Islet precursor cell (in vitro differentiated cells): ENCODE measurements at regions not wholly inside any gene's neighbourhood (a gene's known extent, or its start where the extent isn't known, plus 50 kb on each side); places are given as distances from the start of the nearest gene placed in this dataset.

Source experiments
- DNase-seq: peaks from one replicate; pipeline ENCODE4 v3.0.0-alpha.2; 2018

GRCh38 chr4:124974152-124974551 lies 261.6 kb upstream of the ANKRD50 start:
- DNase-seq, result no peak

DNA sequence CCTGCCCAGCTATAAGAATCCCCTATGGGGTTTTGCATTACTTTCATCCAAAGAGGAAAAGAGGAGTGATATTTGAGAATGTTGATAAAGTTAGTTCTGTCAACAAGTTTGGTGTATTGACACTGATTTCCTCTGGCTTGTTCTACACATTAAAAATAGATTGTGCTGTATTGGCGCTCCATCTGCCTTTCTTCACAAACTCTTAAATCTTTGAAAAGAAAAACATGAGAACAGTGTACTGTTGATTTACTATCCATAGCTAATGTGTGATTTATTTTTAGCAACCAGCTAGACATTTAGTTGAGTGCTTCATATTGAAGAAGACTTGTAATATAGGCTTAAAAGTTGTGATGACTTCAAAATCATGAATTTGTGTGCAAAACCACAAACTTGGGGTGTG lies 261.2 kb upstream of the ANKRD50 start:
- no peak for DNase-seq

- DNase-seq, result no peak
Measured at GRCh38 chr4:124970011-124970410, 257.5 kb upstream of the ANKRD50 start.

DNA sequence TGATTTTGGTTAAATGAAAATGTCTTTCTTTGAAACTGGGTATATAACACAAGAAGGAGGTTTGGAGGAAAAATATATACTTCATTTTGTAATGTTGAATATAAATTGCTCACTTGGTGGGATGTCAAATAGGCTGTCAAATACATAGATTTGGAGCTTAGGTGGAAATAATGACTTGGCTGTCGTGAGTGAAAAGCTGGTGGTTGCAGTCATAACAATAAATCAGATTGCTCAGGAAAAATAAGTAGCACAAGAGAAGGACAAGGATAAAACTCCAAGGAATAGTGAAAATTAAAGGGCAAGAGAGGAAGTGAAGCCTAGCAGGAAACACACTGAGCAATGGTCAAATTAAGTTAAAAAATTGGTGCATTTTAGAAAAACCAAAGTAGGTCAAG lies 253.0 kb upstream of the ANKRD50 start:
- DNase-seq, result no peak

DNA sequence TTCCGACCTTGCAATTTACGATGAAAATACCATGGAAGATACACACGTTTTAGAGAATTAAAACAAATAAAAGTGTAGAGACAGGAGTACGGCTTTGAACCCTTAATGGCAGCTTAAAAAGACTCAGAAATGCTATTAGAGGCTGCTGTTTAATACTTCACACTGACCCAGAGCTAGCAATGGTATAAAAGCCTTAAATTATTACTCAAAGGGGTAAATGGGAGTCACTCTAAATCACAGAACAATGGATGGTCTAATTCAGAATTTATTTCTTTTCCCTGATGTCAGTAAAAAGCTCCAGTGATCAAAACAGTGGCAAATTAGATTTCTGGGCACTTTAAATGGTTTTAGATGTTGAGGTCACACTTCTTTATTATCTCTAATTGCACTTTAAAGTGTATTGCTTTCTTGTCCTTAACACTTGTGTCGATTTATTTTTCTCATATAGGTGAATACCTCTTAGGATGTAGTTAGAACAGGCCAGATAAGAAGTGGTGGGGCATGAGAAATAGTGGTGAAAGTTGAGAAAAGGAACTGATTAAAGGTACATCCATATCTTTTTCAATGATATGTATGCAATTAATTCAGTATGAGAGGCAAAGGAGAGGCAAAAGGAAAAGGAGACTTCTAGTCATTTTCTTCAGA lies 252.4 kb upstream of the ANKRD50 start:
- DNase-seq, result no peak

GRCh38 chr4:124964251-124964650 lies 251.7 kb upstream of the ANKRD50 start:
- DNase-seq, result peak; percentile 54

DNA sequence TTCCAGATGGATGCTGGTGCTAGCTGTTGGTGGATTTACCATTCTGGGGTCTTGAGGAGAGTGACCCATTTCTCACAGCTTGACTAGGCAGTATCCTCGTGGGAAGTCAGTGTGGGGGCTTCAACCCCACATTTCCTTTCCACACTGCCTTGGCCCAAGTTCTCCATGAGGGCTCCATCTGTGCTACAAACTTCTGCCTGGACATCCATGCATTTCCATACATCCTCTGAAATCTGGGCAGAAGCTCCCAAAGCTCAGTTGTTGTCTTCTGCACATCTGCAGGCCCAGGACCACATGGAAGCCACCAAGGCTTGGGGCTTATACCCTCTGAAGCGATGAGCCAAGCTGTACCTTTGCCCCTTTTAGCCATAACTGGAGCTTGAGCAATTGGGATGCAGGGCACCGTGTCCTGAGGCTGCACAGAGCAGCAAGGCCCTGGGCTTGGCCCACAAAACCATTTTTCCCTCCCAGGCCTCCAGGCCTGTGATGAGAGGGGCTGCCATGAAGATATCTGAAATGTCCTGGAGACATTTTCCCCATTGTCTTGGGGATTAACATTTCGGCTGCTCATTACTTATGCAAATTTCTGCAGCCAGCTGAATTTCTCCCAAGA lies 248.7 kb upstream of the ANKRD50 start:
- no peak for DNase-seq

DNA sequence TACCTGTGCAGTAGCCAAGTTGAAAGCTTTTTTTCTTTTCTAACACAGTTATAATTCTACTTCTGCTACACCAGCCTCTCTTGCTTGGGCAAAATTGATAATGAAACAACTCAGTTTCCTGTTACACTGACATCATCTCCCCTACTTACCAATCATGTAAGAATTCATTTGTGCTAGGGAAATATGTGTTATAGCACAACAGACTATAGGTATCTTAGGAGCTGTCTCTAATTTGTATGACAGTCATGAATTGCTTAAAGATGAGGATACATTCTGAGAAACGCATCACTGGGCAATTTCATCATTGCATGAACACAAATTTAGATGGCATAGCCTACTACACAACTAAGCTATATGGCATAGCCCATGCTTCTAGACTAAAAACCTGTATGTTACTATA lies 246.3 kb upstream of the ANKRD50 start:
- no peak for DNase-seq

- DNase-seq, result no peak
Measured at GRCh38 chr4:124955476-124955875, 242.9 kb upstream of the ANKRD50 start.

- DNase-seq, result no peak
Measured at GRCh38 chr4:124954046-124954445, 241.5 kb upstream of the ANKRD50 start.

DNA sequence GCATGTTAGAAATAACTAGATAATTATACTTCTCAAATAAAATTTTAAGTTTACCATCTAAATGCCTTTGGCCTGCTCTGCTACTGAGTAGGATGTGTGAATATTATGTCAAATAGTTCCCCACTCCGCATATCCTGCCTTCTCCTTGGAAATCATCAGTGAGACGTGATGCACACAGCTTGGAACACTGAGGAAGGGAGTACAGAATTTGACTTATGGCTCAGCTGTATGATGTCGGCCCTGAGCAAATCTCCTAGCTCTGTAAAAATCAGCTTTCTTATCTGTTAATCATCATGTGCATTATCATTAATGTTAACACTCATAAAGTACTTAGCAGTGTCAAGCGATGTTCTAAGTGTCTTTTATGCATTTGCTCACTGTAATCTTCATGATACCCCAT lies 241.0 kb upstream of the ANKRD50 start:
- no peak for DNase-seq

DNA sequence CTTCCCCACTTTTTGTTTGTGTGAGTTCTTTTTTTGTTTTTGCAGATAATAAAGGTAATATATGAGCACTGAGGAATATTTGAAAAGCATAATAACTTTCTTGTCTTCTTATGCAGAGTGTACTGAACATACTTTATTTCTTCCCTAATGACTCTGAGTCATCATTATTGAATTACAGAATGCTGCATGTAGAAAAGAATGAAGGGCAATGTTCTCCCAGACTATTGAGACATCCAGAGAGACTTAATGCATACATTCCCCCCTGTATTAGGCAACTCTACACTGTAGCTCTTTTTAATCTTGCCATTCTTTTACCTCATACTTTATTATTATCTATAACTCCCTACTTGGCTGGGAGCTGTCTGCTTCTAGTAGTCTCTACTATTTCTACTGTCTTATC lies 240.5 kb upstream of the ANKRD50 start:
- DNase-seq, result no peak

DNA sequence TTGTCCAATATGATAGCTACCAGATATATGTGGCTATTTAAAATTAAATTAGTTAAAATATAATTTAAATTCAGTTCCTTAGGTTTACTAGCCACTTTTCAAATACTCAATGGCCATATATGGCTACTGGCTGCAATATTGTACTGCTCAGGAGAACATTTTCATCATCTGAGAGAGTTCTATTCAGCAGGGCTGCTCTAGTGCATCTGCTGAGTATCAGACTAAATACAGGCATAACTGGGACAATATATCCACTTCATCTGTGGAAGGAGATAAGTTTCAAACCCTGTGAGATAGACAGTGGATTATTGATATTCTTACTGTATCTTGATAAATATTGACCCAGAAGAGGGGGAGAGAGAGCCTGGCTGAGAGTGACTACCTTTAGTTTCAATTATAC lies 240.1 kb upstream of the ANKRD50 start:
- DNase-seq, result no peak

- DNase-seq, result no peak
Measured at GRCh38 chr4:124948976-124949597, 236.6 kb upstream of the ANKRD50 start.

DNA sequence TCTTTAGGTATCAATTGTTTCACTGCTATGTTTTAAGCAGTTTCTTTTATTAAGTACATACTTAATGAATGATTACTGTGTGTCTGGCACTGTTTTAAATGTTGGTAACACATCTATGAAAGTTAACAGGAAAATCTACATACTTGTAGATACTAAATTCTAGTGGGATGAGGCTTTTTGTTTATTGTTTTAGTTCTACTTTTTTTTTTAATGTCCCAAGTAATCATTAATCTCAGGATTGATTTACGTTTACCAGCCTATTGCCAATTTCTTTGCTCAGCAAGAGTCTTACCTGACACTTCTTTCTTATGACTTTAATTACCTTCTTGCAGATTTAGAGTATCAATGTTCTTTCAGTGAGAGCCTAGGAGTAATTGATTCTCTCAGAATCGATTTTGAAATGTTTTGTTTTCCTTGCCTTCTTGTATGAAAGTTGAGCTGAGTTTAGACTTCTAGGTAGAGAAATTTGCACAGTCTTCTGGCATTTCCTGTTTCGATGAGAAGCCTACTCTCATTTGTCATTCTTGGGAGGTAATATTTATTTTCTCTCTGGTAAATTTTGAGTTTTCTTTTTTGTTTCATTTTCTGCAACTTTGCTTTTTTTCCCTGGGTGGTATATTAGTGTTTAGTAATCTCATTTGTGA lies 235.2 kb upstream of the ANKRD50 start:
- DNase-seq, result no peak

DNA sequence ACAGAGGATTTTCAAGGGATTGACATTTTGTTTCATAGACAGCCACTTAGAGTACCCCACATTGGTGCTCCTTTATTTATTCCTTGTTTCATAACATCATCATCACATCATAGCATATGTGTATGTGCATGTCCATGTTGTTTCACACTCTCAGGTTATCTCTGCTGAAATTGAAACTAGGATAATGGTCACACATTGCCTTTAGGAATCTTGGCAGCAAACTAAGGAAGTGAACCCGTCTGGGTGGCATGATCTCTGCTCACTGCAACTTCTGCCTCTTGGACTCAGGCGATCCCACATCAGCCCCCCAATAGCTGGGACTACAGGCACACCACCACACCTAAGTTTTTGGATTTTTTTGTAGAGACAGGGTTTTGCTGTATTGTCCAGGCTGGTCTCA lies 234.2 kb upstream of the ANKRD50 start:
- no peak for DNase-seq

GRCh38 chr4:124945422-124945821 lies 232.9 kb upstream of the ANKRD50 start:
- no peak for DNase-seq

- no peak for DNase-seq
Measured at GRCh38 chr4:124943938-124944337, 231.4 kb upstream of the ANKRD50 start.

DNA sequence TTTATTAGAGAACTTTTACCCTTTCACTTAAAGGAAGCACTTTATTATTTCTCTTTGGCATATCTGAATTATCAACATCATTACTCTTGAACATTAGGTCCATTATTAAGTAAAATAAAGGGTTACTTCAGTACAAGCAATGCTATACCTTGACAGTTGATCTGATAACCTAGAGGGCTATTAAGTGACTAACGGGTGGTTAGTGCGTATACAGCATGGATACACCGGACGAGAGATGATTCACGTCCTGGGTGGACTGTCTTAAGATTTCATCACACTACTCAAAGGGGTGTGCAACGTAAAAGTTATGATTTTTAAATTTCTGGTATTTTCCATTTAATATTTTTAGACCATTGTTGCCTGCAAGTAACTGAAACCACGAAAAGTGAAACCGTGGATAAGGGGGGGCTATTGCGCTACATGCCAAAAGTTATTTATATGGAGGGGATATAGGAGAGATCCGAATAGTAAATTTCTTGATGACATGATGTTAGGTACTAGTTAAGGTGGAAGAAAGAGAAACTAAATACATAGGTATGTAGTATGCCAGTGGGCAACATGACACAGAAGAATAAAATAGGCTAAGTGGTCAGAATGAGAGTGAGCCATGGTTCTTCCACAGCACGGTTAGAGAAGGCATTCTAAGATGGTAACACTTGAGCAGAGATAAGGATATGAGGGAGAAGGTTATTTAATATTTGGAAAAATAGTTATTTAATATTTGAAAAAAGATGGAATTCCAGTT lies 230.8 kb upstream of the ANKRD50 start:
- no peak for DNase-seq

- no peak for DNase-seq
Measured at GRCh38 chr4:124941267-124941666, 228.7 kb upstream of the ANKRD50 start.

DNA sequence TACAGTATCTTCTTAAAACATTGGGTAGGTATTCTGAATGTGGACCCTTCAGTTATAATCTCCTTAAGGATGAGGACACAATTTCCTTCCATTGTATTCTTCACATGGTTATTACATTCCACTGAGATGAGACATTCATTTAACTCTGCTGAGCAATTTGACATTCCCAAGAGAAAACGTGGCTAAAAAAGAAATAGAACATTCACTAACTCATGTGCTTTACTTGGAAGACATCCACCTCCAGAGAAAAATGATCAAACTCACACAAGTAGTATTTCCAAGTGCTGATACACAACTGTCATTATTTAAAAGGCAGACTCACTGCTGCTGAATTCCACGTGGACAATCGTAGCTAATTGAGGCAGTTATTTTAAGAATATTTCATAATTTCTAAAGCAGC lies 227.9 kb upstream of the ANKRD50 start:
- no peak for DNase-seq

- no peak for DNase-seq
Measured at GRCh38 chr4:124939908-124940307, 227.4 kb upstream of the ANKRD50 start.

DNA sequence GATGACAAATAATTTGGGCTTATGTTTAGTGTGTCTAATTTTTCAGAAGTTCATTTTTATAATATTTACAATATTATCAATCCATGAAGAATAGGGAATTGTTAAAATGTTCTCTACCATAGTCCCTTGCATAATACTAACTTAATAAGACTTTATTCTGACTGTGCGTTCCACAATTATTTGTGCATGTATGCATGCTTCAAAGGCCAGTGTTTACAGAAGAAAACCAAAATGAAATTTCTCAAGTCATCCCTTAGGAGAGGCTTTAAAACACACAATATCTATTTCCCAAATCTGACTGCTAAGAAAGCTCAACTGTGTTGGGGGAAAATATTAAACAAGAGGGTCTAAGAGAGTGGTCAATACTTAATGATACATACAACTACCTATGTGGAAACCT lies 226.3 kb upstream of the ANKRD50 start:
- DNase-seq, result no peak
